IMR-90 (cell line): ENCODE measurements at regions not wholly inside any gene's neighbourhood (a gene's known extent, or its start where the extent isn't known, plus 50 kb on each side); places are given as distances from the start of the nearest gene placed in this dataset.

ENCODE experiments used
- ATAC-seq: fragments of 200-7000 bp; cut with Tn5 transposase; 2 replicates; pipeline ENCODE4 v1.9.1; 2020; ENCODE audit warnings: low read depth, mild to moderate bottlenecking, moderate library complexity
- BruUV-seq: library from RNA; stranded (reverse); fragments of 400-500 nt; replicated peaks from 2 replicates; lab custom pipeline; 2021; lab: Mats Ljungman, UMichigan
- CTCF ChIA-PET: fragments of 300-600 bp; formaldehyde crosslinking; extraction: SDS; loops from one replicate; lab custom pipeline; 2021; ENCODE audit warnings: antibody characterized with exemption; lab: Yijun Ruan, JAX
- POLR2A ChIA-PET: fragments of 300-600 bp; sonication (Branson Sonifier 250); formaldehyde crosslinking; loops from one replicate; lab custom pipeline; 2022; ENCODE audit warnings: antibody characterized with exemption; ENCODE audit not compliant: unreplicated experiment; lab: Charles Lee
- DNase-seq: peaks from one replicate; pipeline ENCODE4 v3.0.0; 2013
- H2AFZ ChIP-seq: replicated peaks from 2 replicates; pipeline ENCODE3; 2013; ENCODE audit warnings: low read length, mild to moderate bottlenecking; ENCODE audit not compliant: poor library complexity
- H2AK5ac ChIP-seq: 2 replicates; pipeline ENCODE4 v1.6.1; 2013; ENCODE audit warnings: low read depth, low read length, inconsistent platforms
- H2AK9ac ChIP-seq: replicated peaks from 2 replicates; pipeline ENCODE3; 2013; ENCODE audit warnings: mild to moderate bottlenecking, low read depth, low read length, moderate library complexity; ENCODE audit not compliant: poor library complexity
- H2BK120ac ChIP-seq: 2 replicates; pipeline ENCODE4 v1.6.1; 2013; ENCODE audit warnings: low read depth, low read length, inconsistent platforms
- H2BK15ac ChIP-seq: 3 replicates; pipeline ENCODE4 v1.6.1; 2013; ENCODE audit warnings: low read depth, low read length, inconsistent platforms
- H2BK20ac ChIP-seq: 2 replicates; pipeline ENCODE4 v1.6.1; 2013; ENCODE audit warnings: low read depth, mild to moderate bottlenecking, inconsistent platforms, low read length, moderate library complexity
- H2BK5ac ChIP-seq: 2 replicates; pipeline ENCODE4 v1.6.1; 2013; ENCODE audit warnings: mild to moderate bottlenecking, low read depth, low read length, inconsistent platforms; ENCODE audit not compliant: poor library complexity, severe bottlenecking
- H3K14ac ChIP-seq: replicated peaks from 2 replicates; pipeline ENCODE4 v1.6.1; 2013; ENCODE audit warnings: low read depth, low read length, inconsistent platforms
- H3K18ac ChIP-seq: 2 replicates; pipeline ENCODE4 v1.6.1; 2013; ENCODE audit warnings: low read depth, low read length, control low read depth
- H3K23ac ChIP-seq: 2 replicates; pipeline ENCODE4 v1.6.1; 2013; ENCODE audit warnings: low read depth, low read length, inconsistent platforms
- H3K27ac ChIP-seq: 2 replicates; pipeline ENCODE4 v1.5.1; 2013; ENCODE audit warnings: mild to moderate bottlenecking, control low read depth, low read length; ENCODE audit not compliant: insufficient read depth
- H3K27me3 ChIP-seq: 2 replicates; pipeline ENCODE4 v1.6.1; 2013; ENCODE audit warnings: low read length; ENCODE audit not compliant: control insufficient read depth, insufficient read depth
- H3K36me3 ChIP-seq: 2 replicates; pipeline ENCODE4 v1.6.1; 2013; ENCODE audit warnings: low read length, mixed read lengths; ENCODE audit not compliant: control insufficient read depth, insufficient read depth
- H3K4ac ChIP-seq: 2 replicates; pipeline ENCODE4 v1.6.1; 2013; ENCODE audit warnings: low read depth, low read length, inconsistent platforms
- H3K4me1 ChIP-seq: 2 replicates; pipeline ENCODE4 v1.6.1; 2013; ENCODE audit warnings: low read length, mixed read lengths; ENCODE audit not compliant: control insufficient read depth, insufficient read depth
- H3K4me2 ChIP-seq: 2 replicates; pipeline ENCODE4 v1.6.1; 2013; ENCODE audit warnings: low read depth, mild to moderate bottlenecking, control low read depth, low read length, moderate library complexity
- H3K4me3 ChIP-seq: 2 replicates; pipeline ENCODE4 v1.5.1; 2013; ENCODE audit warnings: low read depth, mild to moderate bottlenecking, control low read depth, low read length, moderate library complexity; ENCODE audit not compliant: insufficient read depth
- H3K56ac ChIP-seq: 2 replicates; pipeline ENCODE4 v1.6.1; 2013; ENCODE audit warnings: low read length, inconsistent platforms; ENCODE audit not compliant: insufficient read depth; ENCODE audit errors: extremely low read depth
- H3K79me1 ChIP-seq, 2 experiments: 2 replicates each; pipeline ENCODE4 v1.6.1; 2013; ENCODE audit warnings: low read length in 2 of 2, inconsistent platforms in 1 of 2, low read depth in 1 of 2
- H3K9ac ChIP-seq: 2 replicates; pipeline ENCODE4 v1.6.1; 2013; ENCODE audit warnings: low read depth, low read length, control low read depth
- H3K9me1 ChIP-seq: 2 replicates; pipeline ENCODE4 v1.6.1; 2013; ENCODE audit warnings: low read length, inconsistent platforms; ENCODE audit not compliant: insufficient read depth
- H3K9me3 ChIP-seq: 2 replicates; pipeline ENCODE4 v1.6.1; 2013; ENCODE audit warnings: low read length; ENCODE audit not compliant: control insufficient read depth, insufficient read depth
- H4K20me1 ChIP-seq: 2 replicates; pipeline ENCODE4 v1.6.1; 2013; ENCODE audit warnings: low read length, inconsistent platforms; ENCODE audit not compliant: insufficient read depth
- H4K5ac ChIP-seq: 2 replicates; pipeline ENCODE4 v1.6.1; 2013; ENCODE audit warnings: mild to moderate bottlenecking, low read depth, low read length, control low read depth
- H4K8ac ChIP-seq, 2 experiments: 2 replicates each; pipeline ENCODE4 v1.6.1; 2013; ENCODE audit warnings: low read depth in 2 of 2, low read length in 2 of 2, control low read depth in 1 of 2, inconsistent platforms in 1 of 2
- H4K91ac ChIP-seq: 2 replicates; pipeline ENCODE4 v1.6.1; 2013; ENCODE audit warnings: low read depth, low read length, inconsistent platforms; ENCODE audit not compliant: insufficient read depth
- BHLHE40 ChIP-seq: fragments of 150-350 bp; IDR thresholded peaks from 2 replicates; pipeline ENCODE4 v1.6.1; 2016; ENCODE audit warnings: mild to moderate bottlenecking, low read depth, low read length
- ELK1 ChIP-seq: fragments of 150-350 bp; IDR thresholded peaks from 2 replicates; pipeline ENCODE4 v1.6.1; 2016; ENCODE audit warnings: low read depth, mild to moderate bottlenecking, low read length, moderate library complexity, borderline replicate concordance
- MAZ ChIP-seq: IDR thresholded peaks from 2 replicates; pipeline ENCODE4 v1.6.1; 2012; ENCODE audit warnings: low read depth, mild to moderate bottlenecking, low read length, improper control_type of control experiment, moderate library complexity, borderline replicate concordance
- POLR2A ChIP-seq: IDR thresholded peaks from 2 replicates; pipeline ENCODE4 v1.6.1; 2012; ENCODE audit warnings: mild to moderate bottlenecking, low read depth, low read length
- RAD21 ChIP-seq: IDR thresholded peaks from 2 replicates; pipeline ENCODE4 v1.6.1; 2012; ENCODE audit warnings: low read length, improper control_type of control experiment
- RFX5 ChIP-seq: IDR thresholded peaks from 2 replicates; pipeline ENCODE4 v1.8.0; 2012; ENCODE audit warnings: low read depth, mild to moderate bottlenecking, low read length, moderate library complexity
- SMC3 ChIP-seq: fragments of 150-350 bp; IDR thresholded peaks from 2 replicates; pipeline ENCODE4 v1.6.1; 2016; ENCODE audit warnings: low read depth, mild to moderate bottlenecking, antibody characterized with exemption, low read length, moderate library complexity
- dilution Hi-C: fragments of 300-500 bp; cut with HindIII; formaldehyde crosslinking; loops from one replicate; pipeline ENCODE4 v1.14.3; 2018; ENCODE audit warnings: low sequenced_read_pairs; ENCODE audit not compliant: unreplicated experiment
- in situ Hi-C: fragments of 300-500 bp; cut with MboI; formaldehyde crosslinking; loops from 3 replicates; pipeline ENCODE4 v1.14.3; 2019; ENCODE audit warnings: low sequenced_read_pairs, inconsistent platforms, mixed read lengths
- intact Hi-C: fragments of 100-400 bp; cut with micrococcal nuclease; formaldehyde crosslinking; loops from 2 replicates; pipeline ENCODE4 v1.10.0; 2022

DNA sequence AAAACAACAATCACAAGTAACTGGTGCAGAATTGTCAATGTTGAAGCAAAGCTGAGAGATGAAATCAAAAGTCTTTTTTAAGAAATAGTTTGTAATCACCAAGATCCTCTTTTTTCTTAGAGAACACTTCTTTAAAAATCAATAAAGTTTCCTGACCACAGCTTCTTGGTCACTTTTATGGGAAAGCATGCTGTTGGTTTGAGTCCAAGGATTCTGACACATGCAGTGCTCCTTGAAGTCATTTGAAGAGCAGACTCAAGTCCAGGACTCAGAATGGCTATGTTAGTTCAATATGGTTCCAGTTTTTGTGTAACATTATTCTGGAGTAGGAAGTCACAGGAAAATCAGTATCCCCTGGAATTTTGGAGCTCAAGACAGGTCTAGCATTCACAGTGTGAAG lies 480.6 kb downstream of the NR2F1-AS1 start:
- Histone ChIP-seq H3K4me2 (no peak overlapping the region), H4K8ac (0 out of 4 replicates have a peak overlapping the region, but pooled peaks of 1 of the 2 experiments have one; percentile 17), H2AK5ac (peak overlapping the region; percentile 11; the same call in 1 of the 2 replicates), H3K23ac (no peak overlapping the region), H3K4me3 (no peak overlapping the region), H3K18ac (peak overlapping the region; percentile 45; the same call in 1 of the 2 replicates), H3K27me3 (no peaks in the 10 kb centered on the region), H3K36me3 (no peaks in the 10 kb centered on the region), H4K5ac (no peak overlapping the region), H3K79me1 (no peaks in the 10 kb centered on the region), H3K4ac (no peak overlapping the region), H4K91ac (peak overlapping the region; percentile 6; the same call in 1 of the 2 replicates), H3K14ac (no peak overlapping the region), H4K20me1 (no peaks in the 10 kb centered on the region), H3K9me1 (no peaks in the 10 kb centered on the region; the same call in 1 of the 2 replicates), H3K27ac (no peak overlapping the region), H2BK20ac (no peak overlapping the region), H2BK15ac (peak overlapping the region; percentile 32; the same call in 1 of the 3 replicates), H3K4me1 (peaks cover 3% of the 10 kb centered on the region), H2AK9ac (no peak overlapping the region), H2BK5ac (peak overlapping the region; percentile 5), H3K56ac (no peak overlapping the region), H2AFZ (no peak overlapping the region), H3K9ac (no peak overlapping the region), H3K9me3 (no peaks in the 10 kb centered on the region), H2BK120ac (no peak overlapping the region)
- CTCF ChIA-PET: interaction anchor here (0.6 kb wide), 1 partner anchor 463 kb away, joined by 3 read pairs; no protein-coding TSS in a partner anchor
- ATAC-seq: no peak
- in situ Hi-C loops: no loop called here
- POLR2A ChIA-PET: no interaction called here
- dilution Hi-C loops: no loop called here
- peak; percentile 74 for DNase-seq
- no TSS peak for BruUV-seq
- intact Hi-C loops: no loop called here
- TF ChIP-seq BHLHE40 (no peak), POLR2A (no peak), RAD21 (no peak), SMC3 (no peak), ELK1 (no peak), MAZ (no peak), RFX5 (no peak)
